ENCODE measurements at regions not wholly inside any gene's neighbourhood (a gene's known extent, or its start where the extent isn't known, plus 50 kb on each side); places are given as distances from the start of the nearest gene placed in this dataset.

DNA sequence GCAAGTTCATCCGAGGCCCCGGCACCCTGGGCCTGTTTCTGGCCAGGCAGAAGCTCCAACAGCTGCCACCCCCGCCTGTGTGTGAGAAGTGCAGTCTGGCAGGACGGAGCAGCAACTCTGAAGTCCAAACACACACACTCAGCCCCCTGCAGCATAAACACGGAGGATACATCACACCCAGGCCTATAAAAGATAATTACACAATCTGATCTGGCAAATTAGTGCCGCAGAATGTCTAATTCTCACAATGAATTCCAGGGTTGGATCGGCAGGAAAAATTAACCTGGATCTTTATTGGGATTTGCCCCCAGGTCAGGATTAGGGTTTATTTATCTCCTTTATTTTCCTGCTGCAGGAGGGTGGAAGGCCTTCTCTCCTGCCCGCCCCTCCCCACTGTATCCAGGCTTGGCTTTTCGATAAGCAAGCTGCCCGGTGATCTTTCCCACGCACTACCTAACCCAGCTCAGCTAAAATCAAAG is 311.4 kb downstream of the SOX9 start:
- Histone ChIP-seq H3K4me1 (peaks cover 54% of the 10 kb centered on the region), H3K4me3 (ENCODE audit: low read depth, low read length) (no peak overlapping the region)

DNA sequence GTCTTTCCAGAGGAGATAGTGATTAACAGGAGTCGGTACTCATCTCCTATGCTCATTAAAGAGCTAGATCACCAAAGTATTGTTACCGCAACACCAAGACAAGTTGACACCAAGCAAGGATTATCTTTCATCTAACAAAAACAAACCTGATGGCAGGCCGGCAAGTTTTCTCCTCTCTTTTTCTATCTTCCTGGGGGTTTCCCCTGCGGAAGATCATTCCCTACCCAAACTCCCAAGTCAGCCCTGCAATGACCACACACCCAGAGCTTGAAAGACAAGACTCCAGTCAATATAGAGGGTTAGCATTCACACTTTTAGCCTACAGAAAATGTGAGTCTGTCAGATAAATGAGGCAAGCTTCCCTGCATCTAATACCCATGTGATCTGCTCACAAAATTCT is 312.1 kb downstream of the SOX9 start:
- ChIA-PET POLR2A (no interaction called here), CTCF (no interaction called here)
- no TSS peak for BruUV-seq (replicated peaks)
- H3K4me3 ChIP-seq (ENCODE audit: low read depth, low read length) = no peak overlapping the region
- Mint-ChIP-seq H3K27ac (ENCODE audit: unreplicated experiment) (no peak overlapping the region), H3K4me3 (ENCODE audit: unreplicated experiment) (no peak overlapping the region), H3K36me3 (ENCODE audit: insufficient read depth, unreplicated experiment) (peaks cover 15% of the 10 kb centered on the region), H3K27me3 (ENCODE audit: insufficient read depth, unreplicated experiment) (no peaks in the 10 kb centered on the region), H3K4me1 (ENCODE audit: low read depth, unreplicated experiment) (peaks cover 59% of the 10 kb centered on the region), H3K9me3 (ENCODE audit: unreplicated experiment) (no peaks in the 10 kb centered on the region)
- H3K36me3 ChIP-seq (ENCODE audit: control insufficient read depth, insufficient read depth, low read length) = no peaks in the 10 kb centered on the region
- no peak for TF ChIP-seq CTCF (IDR thresholded peaks at IDR 0.05; ENCODE audit: insufficient read depth in 1 of 2, low read depth in 1 of 2, low read length in 1 of 2, severe bottlenecking in 1 of 2, unreplicated experiment in 1 of 2)
- no peaks in the 10 kb centered on the region for H3K9me3 ChIP-seq
- intact Hi-C loops (cut with micrococcal nuclease; ENCODE audit: unreplicated experiment) = loop anchor here (5.0 kb wide), 1 partner anchor 311 kb away; the partner anchor contains the start of gene SOX9
- no peaks in the 10 kb centered on the region for H3K27me3 ChIP-seq (replicated peaks; ENCODE audit: control insufficient read depth, insufficient read depth, low read length)
- DNase-seq = no peak
- H3K4me1 ChIP-seq = peaks cover 59% of the 10 kb centered on the region

More for the DNA sequence above, 311.4 kb downstream of the SOX9 start:
- ChIA-PET CTCF (no interaction called here), POLR2A (no interaction called here)
- H3K9me3 Mint-ChIP-seq (ENCODE audit: unreplicated experiment) = no peaks in the 10 kb centered on the region
- no peak overlapping the region for H3K4me3 Mint-ChIP-seq (ENCODE audit: unreplicated experiment)
- no peak for TF ChIP-seq CTCF (IDR thresholded peaks at IDR 0.05; ENCODE audit: insufficient read depth in 1 of 2, low read depth in 1 of 2, low read length in 1 of 2, severe bottlenecking in 1 of 2, unreplicated experiment in 1 of 2)
- H3K27me3 Mint-ChIP-seq (ENCODE audit: insufficient read depth, unreplicated experiment) = no peaks in the 10 kb centered on the region
- no peak overlapping the region for H3K27ac Mint-ChIP-seq (ENCODE audit: unreplicated experiment)
- H3K36me3 Mint-ChIP-seq (ENCODE audit: insufficient read depth, unreplicated experiment) = peaks cover 15% of the 10 kb centered on the region
- no TSS peak for BruUV-seq (replicated peaks)
- peaks cover 64% of the 10 kb centered on the region for H3K4me1 Mint-ChIP-seq (ENCODE audit: low read depth, unreplicated experiment)
- intact Hi-C loops (cut with micrococcal nuclease; ENCODE audit: unreplicated experiment) = loop anchor here (5.0 kb wide), 1 partner anchor 310 kb away; the partner anchor contains the start of gene SOX9
- no peak for DNase-seq
- no peaks in the 10 kb centered on the region for H3K27me3 ChIP-seq (replicated peaks; ENCODE audit: control insufficient read depth, insufficient read depth, low read length)
- no peaks in the 10 kb centered on the region for H3K36me3 ChIP-seq (ENCODE audit: control insufficient read depth, insufficient read depth, low read length)
- H3K9me3 ChIP-seq = no peaks in the 10 kb centered on the region

DNA sequence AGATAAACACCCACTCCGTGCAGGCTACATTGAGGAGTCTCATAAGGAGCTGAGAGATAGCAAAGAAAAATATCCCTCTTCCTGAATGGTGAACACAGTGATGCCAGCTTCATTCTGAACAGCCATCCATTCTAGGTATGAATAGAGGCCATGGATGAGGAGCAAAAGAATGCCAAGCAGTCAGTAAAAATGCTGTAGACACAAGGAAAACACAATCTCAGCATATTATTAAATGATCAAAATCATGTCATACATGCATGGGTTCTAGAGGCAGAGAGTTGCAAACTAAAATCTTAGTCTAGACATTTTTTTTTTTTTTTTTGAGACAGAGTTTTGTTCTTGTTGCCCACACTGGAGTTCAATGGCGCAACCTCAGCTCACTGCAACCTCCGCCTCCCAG is 313.0 kb downstream of the SOX9 start:
- ChIA-PET POLR2A (no interaction called here), CTCF (no interaction called here)
- no peaks in the 10 kb centered on the region for H3K27me3 ChIP-seq (replicated peaks; ENCODE audit: control insufficient read depth, insufficient read depth, low read length)
- no peak overlapping the region for H3K4me3 ChIP-seq (ENCODE audit: low read depth, low read length)
- Mint-ChIP-seq H3K27ac (ENCODE audit: unreplicated experiment) (no peak overlapping the region), H3K9me3 (ENCODE audit: unreplicated experiment) (no peaks in the 10 kb centered on the region), H3K4me3 (ENCODE audit: unreplicated experiment) (no peak overlapping the region), H3K36me3 (ENCODE audit: insufficient read depth, unreplicated experiment) (peaks cover 15% of the 10 kb centered on the region), H3K27me3 (ENCODE audit: insufficient read depth, unreplicated experiment) (no peaks in the 10 kb centered on the region), H3K4me1 (ENCODE audit: low read depth, unreplicated experiment) (peaks cover 56% of the 10 kb centered on the region)
- TF ChIP-seq CTCF (IDR thresholded peaks at IDR 0.05; ENCODE audit: insufficient read depth in 1 of 2, low read depth in 1 of 2, low read length in 1 of 2, severe bottlenecking in 1 of 2, unreplicated experiment in 1 of 2) = no peak
- peaks cover 57% of the 10 kb centered on the region for H3K4me1 ChIP-seq
- DNase-seq = no peak
- BruUV-seq (replicated peaks) = no TSS peak
- no peaks in the 10 kb centered on the region for H3K36me3 ChIP-seq (ENCODE audit: control insufficient read depth, insufficient read depth, low read length)
- no peaks in the 10 kb centered on the region for H3K9me3 ChIP-seq
- intact Hi-C loops (cut with micrococcal nuclease; ENCODE audit: unreplicated experiment) = loop anchor here (5.0 kb wide), 1 partner anchor 311 kb away; the partner anchor contains the start of gene SOX9

Data from Caco-2 (cell line).